ENCODE measurements at regions not wholly inside any gene's neighbourhood (a gene's known extent, or its start where the extent isn't known, plus 50 kb on each side); places are given as distances from the start of the nearest gene placed in this dataset.
"Not testable (repeated sequence)": the region's sequence is repeated elsewhere in the genome, so short reads cannot be mapped to it uniquely, and the experiment has no call there.

- DNase-seq (ENCODE audit: low read depth in 2 of 2): no peak
Observed at GRCh38 chr20:56724241-56724757, 95.2 kb downstream of the TFAP2C start.

DNA sequence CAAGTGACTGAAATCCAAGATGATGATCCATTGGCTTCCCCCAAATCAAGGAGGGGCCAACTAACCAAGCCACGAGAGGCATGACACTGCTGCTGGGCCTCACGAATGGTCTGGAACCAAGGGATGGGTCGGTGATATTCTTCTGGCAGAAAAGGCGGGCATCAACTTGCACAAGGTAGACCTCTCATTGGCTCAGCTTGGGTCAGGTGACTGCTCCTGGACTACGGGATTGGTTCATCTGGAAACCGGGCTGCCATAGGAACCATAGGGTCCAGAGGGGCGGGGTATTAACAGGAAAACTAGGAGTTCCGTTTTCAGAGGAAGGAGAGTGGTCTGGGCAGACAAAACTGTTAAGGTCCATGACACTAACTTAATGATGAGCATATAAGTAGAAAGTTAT is 100.9 kb downstream of the TFAP2C start:
- no peak for DNase-seq (ENCODE audit: low read depth in 2 of 2)

DNA sequence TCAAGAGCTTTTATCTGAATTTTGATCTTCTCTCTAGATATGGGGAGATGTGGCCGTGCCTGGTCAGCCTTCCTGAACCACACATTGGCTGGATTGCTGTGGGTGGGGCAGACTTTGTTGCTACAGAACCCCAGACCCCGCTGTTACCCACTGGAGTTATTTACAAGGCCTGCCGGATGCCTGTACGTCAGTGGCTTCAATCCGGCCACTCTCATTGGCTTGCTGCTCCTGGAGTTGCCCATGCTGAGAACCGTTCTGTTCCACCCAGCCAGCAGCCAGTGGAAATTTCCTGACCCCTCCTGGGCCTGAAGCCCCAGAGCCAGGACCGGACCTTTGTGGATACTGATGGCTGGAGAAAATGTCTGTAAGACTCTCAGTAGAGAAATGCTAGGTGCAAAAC is 101.9 kb downstream of the TFAP2C start:
- no peak for DNase-seq (ENCODE audit: low read depth in 2 of 2)

- no peak for DNase-seq (ENCODE audit: low read depth in 2 of 2)
Observed at GRCh38 chr20:56731476-56731875, 102.4 kb downstream of the TFAP2C start.

- DNase-seq (ENCODE audit: low read depth in 2 of 2): no peak
Observed at GRCh38 chr20:56733967-56734366, 104.9 kb downstream of the TFAP2C start.

DNA sequence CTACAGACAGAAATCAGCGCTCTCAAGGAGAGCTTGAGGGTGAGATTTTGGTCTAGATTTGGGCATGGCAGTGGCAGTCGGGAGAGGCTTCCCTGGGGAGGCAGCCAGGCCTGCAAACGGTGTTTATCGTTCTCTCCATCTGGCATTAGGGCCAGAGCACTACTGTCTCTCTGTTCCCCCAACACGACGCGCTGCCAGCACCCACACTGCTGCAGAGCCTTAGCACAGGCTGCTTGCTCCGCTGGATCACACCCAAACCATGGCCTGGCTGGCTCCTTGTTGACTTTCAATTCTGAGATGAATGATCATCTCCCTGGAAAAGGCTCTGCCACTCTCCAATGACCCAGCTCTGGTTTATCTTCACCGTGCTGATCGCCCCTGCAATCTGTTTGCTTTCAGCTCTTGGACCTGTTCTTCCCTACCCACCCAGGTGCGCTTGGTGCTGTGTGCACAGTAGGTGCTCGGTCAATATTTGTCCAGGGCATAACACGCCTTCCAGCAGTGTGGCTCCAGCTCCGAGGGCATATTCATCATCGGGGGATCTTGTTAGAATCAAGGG is 106.1 kb downstream of the TFAP2C start:
- no peak for DNase-seq (ENCODE audit: low read depth in 2 of 2)

DNA sequence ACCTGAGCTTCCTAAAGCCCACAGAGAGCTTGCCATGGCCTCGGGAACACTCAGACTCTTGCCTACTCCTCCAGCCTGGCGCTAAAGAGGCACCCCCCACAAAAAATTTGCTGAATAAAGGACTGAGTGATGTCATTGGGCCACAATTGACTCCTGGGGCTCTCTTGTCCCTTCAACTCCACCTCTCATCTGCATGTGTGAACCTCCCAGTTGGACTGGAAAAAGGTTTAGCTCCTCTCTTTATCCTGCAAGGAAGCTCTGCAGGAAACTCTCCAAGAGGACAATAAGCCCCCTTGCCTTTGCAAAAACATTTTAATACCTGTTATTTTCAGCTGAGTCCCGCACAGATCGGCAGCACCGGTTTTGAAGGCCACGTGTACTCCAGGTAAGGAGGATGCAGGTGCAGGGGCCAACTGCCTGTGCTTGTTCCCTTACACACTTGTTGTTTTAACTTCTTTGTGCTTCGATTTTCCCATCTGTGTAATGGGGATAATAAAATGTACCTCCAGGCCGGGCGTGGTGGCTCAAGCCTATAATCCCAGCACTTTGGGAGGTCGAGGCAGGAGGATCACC is 107.3 kb downstream of the TFAP2C start:
- DNase-seq (ENCODE audit: low read depth in 2 of 2): no peak

DNA sequence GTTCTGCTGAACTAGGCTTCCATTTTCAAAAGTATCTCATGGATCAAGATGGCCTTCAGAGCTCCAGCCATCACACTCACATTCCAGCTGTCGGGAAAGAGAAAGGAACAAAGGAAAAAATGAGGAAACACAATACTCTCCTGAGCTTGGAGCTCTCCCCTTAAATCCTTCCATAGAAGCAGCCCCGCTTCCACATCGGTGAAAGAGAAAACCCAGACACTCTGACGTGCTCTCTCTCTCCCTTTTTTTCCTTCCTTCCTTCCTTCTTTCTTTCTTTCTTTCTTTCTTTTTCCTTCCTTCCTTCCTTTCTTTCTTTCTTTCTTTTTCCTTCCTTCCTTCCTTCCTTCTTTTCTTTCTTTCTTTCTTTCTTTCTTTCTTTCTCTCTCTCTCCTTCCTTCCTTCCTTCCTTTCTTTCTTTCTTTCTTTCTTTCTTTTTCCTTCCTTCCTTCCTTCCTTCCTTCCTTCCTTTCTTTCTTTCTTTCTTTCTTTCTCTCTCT is 115.3 kb downstream of the TFAP2C start:
- not testable (repeated sequence) for DNase-seq (ENCODE audit: low read depth in 2 of 2)

- no peak for DNase-seq (ENCODE audit: low read depth in 2 of 2)
Observed at GRCh38 chr20:56748476-56749377, 119.6 kb downstream of the TFAP2C start.

- DNase-seq (ENCODE audit: low read depth in 2 of 2): no peak
Observed at GRCh38 chr20:56750430-56750829, 121.3 kb downstream of the TFAP2C start.

- DNase-seq (ENCODE audit: low read depth in 2 of 2): no peak
Observed at GRCh38 chr20:56752274-56752673, 123.2 kb downstream of the TFAP2C start.

DNA sequence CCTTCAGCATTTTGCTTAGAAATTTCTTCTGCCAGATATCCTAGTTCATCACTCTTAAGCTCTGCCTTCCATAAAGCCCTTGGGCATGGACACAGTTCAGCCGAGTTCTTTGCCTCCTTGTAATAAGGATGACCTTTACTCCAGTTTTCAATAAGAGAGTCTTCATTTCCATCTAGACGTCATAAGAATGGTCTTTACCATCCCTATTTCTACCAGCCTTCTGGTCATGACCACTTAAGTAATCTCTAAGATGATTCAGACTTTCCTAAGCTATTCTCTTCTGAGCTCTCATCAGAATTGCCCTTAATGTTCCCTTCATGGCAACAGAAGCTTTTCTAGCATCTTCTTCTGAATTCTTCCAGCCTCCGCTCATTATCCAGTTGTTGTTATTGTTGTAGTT is 126.1 kb downstream of the TFAP2C start:
- DNase-seq (ENCODE audit: low read depth in 2 of 2): no peak

GRCh38 chr20:56756658-56757057 is 127.6 kb downstream of the TFAP2C start:
- DNase-seq (ENCODE audit: low read depth in 2 of 2): not testable (repeated sequence)

GRCh38 chr20:56758706-56759105 is 129.6 kb downstream of the TFAP2C start:
- DNase-seq (ENCODE audit: low read depth in 2 of 2): no peak

DNA sequence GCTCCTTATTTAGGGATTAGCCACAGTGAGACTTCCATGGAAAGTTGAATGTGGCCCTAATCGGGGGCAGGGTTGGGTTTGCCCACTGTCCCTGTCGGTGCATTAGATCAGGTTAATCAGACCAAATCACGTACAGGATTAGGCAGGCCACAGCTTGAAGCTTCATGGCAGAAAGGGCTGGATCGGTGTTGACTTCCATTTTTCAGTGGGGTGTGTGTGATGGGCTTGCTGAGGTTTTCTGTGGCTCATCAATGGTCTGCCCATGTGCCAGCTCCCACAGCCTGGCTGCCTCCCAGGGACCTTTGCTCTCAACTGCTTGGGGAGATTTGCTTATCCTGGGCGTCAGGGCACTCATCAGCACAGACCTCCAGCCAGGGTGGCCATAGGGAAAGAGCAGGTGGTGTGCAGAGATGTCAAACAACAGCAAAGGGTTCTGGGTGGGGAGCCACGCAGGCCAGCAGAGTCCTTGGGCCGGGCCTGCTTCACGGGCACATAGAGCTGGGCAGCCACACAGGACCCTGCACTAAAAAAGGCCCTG is 130.7 kb downstream of the TFAP2C start:
- DNase-seq (ENCODE audit: low read depth in 2 of 2): no peak

DNA sequence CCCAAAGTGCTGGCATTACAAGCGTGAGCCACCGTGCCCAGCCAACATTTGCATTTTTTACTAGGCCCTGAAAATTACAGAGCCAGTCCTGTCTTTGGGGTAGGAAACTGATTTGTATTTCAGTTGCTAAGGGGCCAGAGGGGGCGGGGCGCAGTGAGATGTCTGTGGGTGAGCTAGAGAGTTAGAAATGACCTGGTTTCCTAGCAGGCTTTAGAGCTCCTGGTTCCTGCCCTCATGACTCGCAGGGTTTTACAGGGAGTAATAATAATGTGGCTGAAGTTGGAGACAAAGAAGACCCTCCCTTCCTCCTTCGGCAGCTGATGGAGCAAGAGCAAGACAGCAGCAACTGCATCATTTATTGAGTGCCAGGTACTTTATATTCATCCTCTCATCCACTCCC is 131.5 kb downstream of the TFAP2C start:
- no peak for DNase-seq (ENCODE audit: low read depth in 2 of 2)

DNA sequence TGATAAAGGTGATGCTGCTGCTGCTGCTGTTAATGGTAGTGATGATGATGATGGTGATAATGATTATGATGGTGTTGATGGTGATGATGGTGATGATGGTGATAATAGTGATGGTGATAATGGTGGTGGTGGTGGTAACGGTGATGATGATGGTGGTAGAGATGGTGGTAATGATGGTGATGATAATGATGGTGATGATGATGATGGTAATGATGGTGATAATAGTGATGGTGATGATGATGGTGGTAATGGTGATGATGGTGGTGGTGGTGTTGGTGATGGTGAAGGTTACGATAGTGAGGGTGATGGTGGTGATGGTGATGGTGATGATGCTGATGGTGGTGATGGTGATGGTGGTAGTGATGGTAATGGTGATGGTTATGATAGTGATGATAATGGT is 132.3 kb downstream of the TFAP2C start:
- no peak for DNase-seq (ENCODE audit: low read depth in 2 of 2)

- no peak for DNase-seq (ENCODE audit: low read depth in 2 of 2)
Observed at GRCh38 chr20:56762401-56762800, 133.3 kb downstream of the TFAP2C start.

GRCh38 chr20:56762829-56763228 is 133.7 kb downstream of the TFAP2C start:
- no peak for DNase-seq (ENCODE audit: low read depth in 2 of 2)

- no peak for DNase-seq (ENCODE audit: low read depth in 2 of 2)
Observed at GRCh38 chr20:56764671-56765070, 135.6 kb downstream of the TFAP2C start.

GRCh38 chr20:56765172-56766073 is 136.3 kb downstream of the TFAP2C start:
- no peak for DNase-seq (ENCODE audit: low read depth in 2 of 2)

Measured in stimulated activated CD8-positive, alpha-beta memory T cell treated with anti-CD3 and anti-CD28 coated beads, Interleukin-15, amount 100 ng/mL, for 48 hours (primary cell).